Karpas-422 (cell line): ENCODE measurements at regions not wholly inside any gene's neighbourhood (a gene's known extent, or its start where the extent isn't known, plus 50 kb on each side); places are given as distances from the start of the nearest gene placed in this dataset.
"Not testable (repeated sequence)": the region's sequence is repeated elsewhere in the genome, so short reads cannot be mapped to it uniquely, and the experiment has no call there.

Source experiments
- DNase-seq: peaks from one replicate; pipeline ENCODE4 v3.0.0-alpha.2; 2015
- H2AFZ ChIP-seq: fragments of 200-600 bp; sonication (generic); 2 replicates; pipeline ENCODE4 v1.6.1; 2014; ENCODE audit warnings: antibody characterized with exemption, low read length, mixed read lengths
- H3K27ac ChIP-seq: fragments of 200-600 bp; sonication (generic); 2 replicates; pipeline ENCODE4 v1.5.1; 2014; ENCODE audit warnings: mild to moderate bottlenecking, low read length, moderate library complexity
- H3K27me3 ChIP-seq: fragments of 200-600 bp; sonication (generic); 2 replicates; pipeline ENCODE4 v1.6.1; 2014; ENCODE audit warnings: low read length, mixed read lengths
- H3K36me3 ChIP-seq: fragments of 200-600 bp; sonication (generic); 2 replicates; pipeline ENCODE4 v1.6.1; 2014; ENCODE audit warnings: low read length, mixed read lengths; ENCODE audit not compliant: insufficient read depth
- H3K4me1 ChIP-seq: fragments of 200-600 bp; sonication (generic); 2 replicates; pipeline ENCODE4 v1.6.1; 2014; ENCODE audit warnings: mild to moderate bottlenecking, low read length, mixed read lengths
- H3K4me2 ChIP-seq: fragments of 200-600 bp; sonication (generic); 2 replicates; pipeline ENCODE4 v1.6.1; 2014; ENCODE audit warnings: low read length, low read depth, mild to moderate bottlenecking; ENCODE audit not compliant: poor library complexity, severe bottlenecking
- H3K4me3 ChIP-seq: fragments of 200-600 bp; sonication (generic); 2 replicates; pipeline ENCODE4 v1.5.1; 2014; ENCODE audit warnings: mild to moderate bottlenecking, antibody characterized with exemption, low read length, mixed read lengths
- H3K79me2 ChIP-seq: fragments of 200-600 bp; sonication (generic); 2 replicates; pipeline ENCODE4 v1.6.1; 2014; ENCODE audit warnings: mild to moderate bottlenecking, low read length, mixed read lengths
- H3K9ac ChIP-seq: fragments of 200-600 bp; sonication (generic); 2 replicates; pipeline ENCODE4 v1.6.0; 2014; ENCODE audit warnings: low read length
- H3K9me2 ChIP-seq: fragments of 200-600 bp; sonication (generic), shearing (Covaris generic); replicated peaks from 2 replicates; pipeline ENCODE4 v1.6.0; 2014; ENCODE audit warnings: mild to moderate bottlenecking, low read length, moderate library complexity; ENCODE audit not compliant: insufficient read depth
- H3K9me3 ChIP-seq: fragments of 300-700, 200-600 bp; sonication (generic); 2 replicates; pipeline ENCODE4 v1.6.1; 2014; ENCODE audit warnings: low read length, mixed read lengths
- H4K20me1 ChIP-seq: fragments of 200-600 bp; sonication (generic); 2 replicates; pipeline ENCODE4 v1.6.1; 2014; ENCODE audit warnings: mild to moderate bottlenecking, antibody characterized with exemption, low read length, low read depth; ENCODE audit not compliant: insufficient read depth

DNA sequence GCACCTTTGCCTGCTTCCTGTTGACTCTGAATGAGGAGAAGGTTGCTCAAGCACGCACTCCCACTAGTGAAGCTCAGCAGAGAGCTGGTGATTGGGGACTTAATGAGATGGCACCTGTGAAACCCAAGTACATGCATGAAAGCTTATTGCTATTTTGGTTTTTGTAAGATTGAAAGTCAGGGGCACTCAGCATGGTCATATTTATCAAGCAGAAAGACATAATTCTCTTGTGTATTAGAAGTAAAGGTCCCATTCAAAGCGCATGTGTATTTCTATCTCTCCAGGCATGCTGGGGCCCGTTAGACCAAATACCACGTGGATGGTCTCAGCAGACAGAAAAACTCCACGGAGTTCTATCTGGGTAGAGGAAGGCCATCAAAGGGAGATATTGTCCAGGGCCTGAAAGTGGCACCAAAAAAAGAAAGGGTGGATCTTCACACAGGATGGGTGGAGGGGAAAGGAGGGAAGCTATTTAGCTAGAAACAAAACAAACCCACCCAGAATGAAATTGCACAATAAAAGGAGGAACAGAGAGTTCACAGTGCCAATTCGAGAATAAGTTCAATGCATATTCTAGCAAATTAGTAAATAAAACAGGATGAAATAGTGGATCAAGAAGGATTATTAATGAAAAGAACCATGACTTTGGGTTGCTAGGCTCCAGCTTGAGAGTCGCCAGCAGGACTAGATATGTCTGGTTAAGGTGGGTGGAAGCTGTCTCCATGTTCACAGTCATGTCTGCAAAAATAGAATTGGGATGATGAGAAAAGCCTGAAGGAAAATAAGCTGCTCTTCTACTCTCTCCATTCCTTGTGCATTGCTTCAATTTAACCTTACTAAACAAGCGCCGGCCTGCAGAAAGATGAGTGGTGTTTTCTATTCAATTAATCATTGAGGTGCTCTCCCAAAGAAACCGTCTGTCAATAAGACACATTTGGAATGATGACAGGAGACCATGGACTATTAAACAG lies 224.9 kb upstream of the DTNBP1 start:
- Histone ChIP-seq H3K36me3 (no peaks in the 10 kb centered on the region), H3K9me2 (no peaks in the 10 kb centered on the region), H3K79me2 (no peaks in the 10 kb centered on the region), H3K27ac (no peak overlapping the region), H3K27me3 (no peaks in the 10 kb centered on the region), H3K4me2 (no peak overlapping the region), H4K20me1 (no peaks in the 10 kb centered on the region), H3K9ac (no peak overlapping the region), H2AFZ (no peak overlapping the region; the same call in 1 of the 2 replicates), H3K9me3 (0 out of 2 replicates have a peak, but pooled peaks cover 1% of the 10 kb centered on the region), H3K4me3 (no peak overlapping the region), H3K4me1 (peaks cover 4% of the 10 kb centered on the region; the same call in 1 of the 2 replicates)
- DNase-seq = no peak

GRCh38 chr6:15885624-15886023 lies 222.8 kb upstream of the DTNBP1 start:
- Histone ChIP-seq H3K27ac (no peak overlapping the region), H3K79me2 (no peaks in the 10 kb centered on the region), H3K9me2 (no peaks in the 10 kb centered on the region), H3K4me2 (no peak overlapping the region), H3K4me3 (no peak overlapping the region), H3K9me3 (no peaks in the 10 kb centered on the region), H3K36me3 (no peaks in the 10 kb centered on the region), H3K9ac (no peak overlapping the region), H4K20me1 (no peaks in the 10 kb centered on the region), H2AFZ (no peak overlapping the region), H3K4me1 (peaks cover 4% of the 10 kb centered on the region; the same call in 1 of the 2 replicates), H3K27me3 (no peaks in the 10 kb centered on the region)
- DNase-seq = no peak

- H3K4me1 ChIP-seq = peaks cover 17% of the 10 kb centered on the region
- DNase-seq, H4K20me1 ChIP-seq, H2AFZ ChIP-seq, H3K79me2 ChIP-seq, H3K9ac ChIP-seq, H3K27me3 ChIP-seq, H3K27ac ChIP-seq, H3K9me2 ChIP-seq, H3K36me3 ChIP-seq, H3K4me3 ChIP-seq, H3K4me2 ChIP-seq, H3K9me3 ChIP-seq: not testable (repeated sequence)
Observed at GRCh38 chr6:15883593-15883992, 220.8 kb upstream of the DTNBP1 start.

DNA sequence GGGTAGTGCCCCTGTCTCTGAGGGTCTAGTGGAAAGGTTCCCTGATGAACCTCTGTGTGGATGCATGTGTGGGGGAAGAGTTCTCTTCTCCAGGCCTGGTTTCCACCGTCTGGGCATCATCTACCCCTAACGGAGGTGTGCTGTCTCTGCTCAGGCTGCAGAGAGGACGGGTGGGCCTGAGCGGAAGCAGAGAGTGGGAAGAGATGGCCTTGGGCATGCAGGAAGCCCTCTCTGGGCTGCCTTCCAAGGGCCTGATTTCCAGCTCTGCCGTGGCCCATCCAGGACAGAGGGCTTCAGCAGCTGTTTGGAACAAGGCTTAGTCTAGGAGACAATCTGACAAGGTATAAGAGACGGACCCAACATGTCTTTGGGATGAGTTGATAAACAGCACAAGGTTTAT lies 220.1 kb upstream of the DTNBP1 start:
- H3K4me1 ChIP-seq = peaks cover 17% of the 10 kb centered on the region
- H3K36me3 ChIP-seq = no peaks in the 10 kb centered on the region
- H2AFZ ChIP-seq = no peak overlapping the region
- H3K9me3 ChIP-seq = no peaks in the 10 kb centered on the region
- H3K79me2 ChIP-seq = no peaks in the 10 kb centered on the region
- no peak overlapping the region for H3K4me2 ChIP-seq
- H3K27me3 ChIP-seq = no peaks in the 10 kb centered on the region
- no peaks in the 10 kb centered on the region for H3K9me2 ChIP-seq
- no peaks in the 10 kb centered on the region for H4K20me1 ChIP-seq
- no peak overlapping the region for H3K27ac ChIP-seq
- no peak for DNase-seq
- no peak overlapping the region for H3K9ac ChIP-seq
- no peak overlapping the region for H3K4me3 ChIP-seq

DNA sequence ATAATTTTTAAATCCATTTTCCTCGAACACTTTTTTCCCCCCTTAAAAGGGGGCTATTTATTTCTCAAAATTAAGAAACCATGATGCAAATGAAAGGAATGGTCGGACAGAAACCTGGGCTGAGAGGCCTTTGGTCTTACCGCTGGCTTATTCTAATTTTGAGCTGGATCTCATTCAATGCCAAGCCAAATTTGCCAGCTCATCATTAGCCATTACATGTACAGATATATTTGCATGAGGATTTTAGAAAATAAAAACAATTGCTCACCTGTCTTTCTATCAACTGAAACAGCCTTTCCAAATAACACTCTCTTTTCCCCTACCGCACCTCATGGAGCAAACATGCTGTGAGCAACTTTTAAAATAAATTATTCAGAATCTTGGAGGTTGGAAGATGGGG lies 219.5 kb upstream of the DTNBP1 start:
- no peak for DNase-seq
- peaks cover 14% of the 10 kb centered on the region for H3K4me1 ChIP-seq
- H3K9ac ChIP-seq = no peak overlapping the region
- no peak overlapping the region for H3K4me3 ChIP-seq
- no peaks in the 10 kb centered on the region for H3K36me3 ChIP-seq
- no peaks in the 10 kb centered on the region for H4K20me1 ChIP-seq
- H3K27me3 ChIP-seq = no peaks in the 10 kb centered on the region
- no peak overlapping the region for H3K27ac ChIP-seq
- H3K9me2 ChIP-seq = no peaks in the 10 kb centered on the region
- H3K4me2 ChIP-seq = no peak overlapping the region
- no peak overlapping the region for H2AFZ ChIP-seq
- no peaks in the 10 kb centered on the region for H3K79me2 ChIP-seq
- H3K9me3 ChIP-seq = no peaks in the 10 kb centered on the region

- Histone ChIP-seq H3K27ac (no peak overlapping the region), H3K4me2 (no peak overlapping the region), H3K4me1 (peaks cover 13% of the 10 kb centered on the region), H3K9me2 (no peaks in the 10 kb centered on the region), H3K79me2 (no peaks in the 10 kb centered on the region), H3K36me3 (no peaks in the 10 kb centered on the region), H4K20me1 (no peaks in the 10 kb centered on the region), H2AFZ (no peak overlapping the region; the same call in 1 of the 2 replicates), H3K9me3 (no peaks in the 10 kb centered on the region), H3K27me3 (no peaks in the 10 kb centered on the region), H3K9ac (no peak overlapping the region), H3K4me3 (no peak overlapping the region)
- DNase-seq = no peak
Observed at GRCh38 chr6:15881150-15881549, 218.3 kb upstream of the DTNBP1 start.

- Histone ChIP-seq H3K4me3 (no peak overlapping the region), H3K79me2 (no peaks in the 10 kb centered on the region), H3K4me1 (peaks cover 13% of the 10 kb centered on the region), H3K4me2 (peak overlapping the region; percentile 40), H3K9me3 (no peaks in the 10 kb centered on the region), H3K27ac (no peak overlapping the region), H2AFZ (no peak overlapping the region), H3K27me3 (no peaks in the 10 kb centered on the region), H3K9me2 (no peaks in the 10 kb centered on the region), H3K9ac (peak overlapping the region; percentile 14; the same call in 1 of the 2 replicates), H4K20me1 (no peaks in the 10 kb centered on the region), H3K36me3 (no peaks in the 10 kb centered on the region)
- DNase-seq = no peak
Observed at GRCh38 chr6:15880262-15880973, 217.6 kb upstream of the DTNBP1 start.
